WTC11 (cell line): ENCODE measurements at regions not wholly inside any gene's neighbourhood (a gene's known extent, or its start where the extent isn't known, plus 50 kb on each side); places are given as distances from the start of the nearest gene placed in this dataset.

ENCODE experiments used
- CREB1 ChIP-seq: sonication (generic); formaldehyde crosslinking; IDR thresholded peaks from 2 replicates; pipeline ENCODE4 v1.8.0; 2023; ENCODE audit warnings: mild to moderate bottlenecking, missing genetic modification reagents
- IRF2 ChIP-seq: sonication (generic); formaldehyde crosslinking; IDR thresholded peaks from 2 replicates; pipeline ENCODE4 v1.8.0; 2022; ENCODE audit warnings: low read depth, missing genetic modification reagents, borderline replicate concordance
- MXD4 ChIP-seq: fragments of 250-450 bp; sonication (Bioruptor Pico); IDR thresholded peaks from 2 replicates; pipeline ENCODE4 v1.8.0; 2021; ENCODE audit warnings: mild to moderate bottlenecking, moderate library complexity, borderline replicate concordance
- TF ChIP-seq, protein P1 (sequence below): fragments of 200-600 bp; IDR thresholded peaks from 2 replicates; pipeline ENCODE4 v1.8.0; 2022; ENCODE audit warnings: antibody characterized with exemption
- TF ChIP-seq, protein P2 (sequence below): fragments of 250-450 bp; sonication (Bioruptor Pico); IDR thresholded peaks from 2 replicates; pipeline ENCODE4 v1.9.0; 2021; ENCODE audit warnings: mild to moderate bottlenecking

DNA sequence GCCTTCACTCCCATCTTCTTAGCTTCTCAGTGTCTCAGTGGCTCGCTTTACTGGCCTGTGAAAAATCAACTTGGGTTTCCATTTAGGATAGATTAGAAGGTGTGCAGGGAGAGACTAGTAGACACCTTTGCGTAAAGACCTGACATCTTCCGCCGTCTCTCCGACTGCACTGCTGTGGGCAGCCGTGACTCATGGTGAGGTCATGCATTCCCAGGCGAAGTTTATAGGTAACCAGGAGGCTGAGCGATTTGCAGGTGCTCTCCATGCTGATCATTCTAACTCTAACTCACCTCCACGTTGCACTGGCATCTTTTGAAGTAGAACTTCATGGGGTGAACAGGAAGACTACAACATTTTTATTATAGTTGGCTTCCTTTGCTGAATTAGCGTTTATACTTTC, 68.0 kb upstream of the ZNF438 start:
- TF ChIP-seq IRF2 (CRISPR knock-in tag) (no peak), CREB1 (no peak), MXD4 (CRISPR knock-in tag) (no peak)
- TF ChIP-seq, protein P1, sequence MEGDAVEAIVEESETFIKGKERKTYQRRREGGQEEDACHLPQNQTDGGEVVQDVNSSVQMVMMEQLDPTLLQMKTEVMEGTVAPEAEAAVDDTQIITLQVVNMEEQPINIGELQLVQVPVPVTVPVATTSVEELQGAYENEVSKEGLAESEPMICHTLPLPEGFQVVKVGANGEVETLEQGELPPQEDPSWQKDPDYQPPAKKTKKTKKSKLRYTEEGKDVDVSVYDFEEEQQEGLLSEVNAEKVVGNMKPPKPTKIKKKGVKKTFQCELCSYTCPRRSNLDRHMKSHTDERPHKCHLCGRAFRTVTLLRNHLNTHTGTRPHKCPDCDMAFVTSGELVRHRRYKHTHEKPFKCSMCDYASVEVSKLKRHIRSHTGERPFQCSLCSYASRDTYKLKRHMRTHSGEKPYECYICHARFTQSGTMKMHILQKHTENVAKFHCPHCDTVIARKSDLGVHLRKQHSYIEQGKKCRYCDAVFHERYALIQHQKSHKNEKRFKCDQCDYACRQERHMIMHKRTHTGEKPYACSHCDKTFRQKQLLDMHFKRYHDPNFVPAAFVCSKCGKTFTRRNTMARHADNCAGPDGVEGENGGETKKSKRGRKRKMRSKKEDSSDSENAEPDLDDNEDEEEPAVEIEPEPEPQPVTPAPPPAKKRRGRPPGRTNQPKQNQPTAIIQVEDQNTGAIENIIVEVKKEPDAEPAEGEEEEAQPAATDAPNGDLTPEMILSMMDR, result no peak
- TF ChIP-seq, protein P2, sequence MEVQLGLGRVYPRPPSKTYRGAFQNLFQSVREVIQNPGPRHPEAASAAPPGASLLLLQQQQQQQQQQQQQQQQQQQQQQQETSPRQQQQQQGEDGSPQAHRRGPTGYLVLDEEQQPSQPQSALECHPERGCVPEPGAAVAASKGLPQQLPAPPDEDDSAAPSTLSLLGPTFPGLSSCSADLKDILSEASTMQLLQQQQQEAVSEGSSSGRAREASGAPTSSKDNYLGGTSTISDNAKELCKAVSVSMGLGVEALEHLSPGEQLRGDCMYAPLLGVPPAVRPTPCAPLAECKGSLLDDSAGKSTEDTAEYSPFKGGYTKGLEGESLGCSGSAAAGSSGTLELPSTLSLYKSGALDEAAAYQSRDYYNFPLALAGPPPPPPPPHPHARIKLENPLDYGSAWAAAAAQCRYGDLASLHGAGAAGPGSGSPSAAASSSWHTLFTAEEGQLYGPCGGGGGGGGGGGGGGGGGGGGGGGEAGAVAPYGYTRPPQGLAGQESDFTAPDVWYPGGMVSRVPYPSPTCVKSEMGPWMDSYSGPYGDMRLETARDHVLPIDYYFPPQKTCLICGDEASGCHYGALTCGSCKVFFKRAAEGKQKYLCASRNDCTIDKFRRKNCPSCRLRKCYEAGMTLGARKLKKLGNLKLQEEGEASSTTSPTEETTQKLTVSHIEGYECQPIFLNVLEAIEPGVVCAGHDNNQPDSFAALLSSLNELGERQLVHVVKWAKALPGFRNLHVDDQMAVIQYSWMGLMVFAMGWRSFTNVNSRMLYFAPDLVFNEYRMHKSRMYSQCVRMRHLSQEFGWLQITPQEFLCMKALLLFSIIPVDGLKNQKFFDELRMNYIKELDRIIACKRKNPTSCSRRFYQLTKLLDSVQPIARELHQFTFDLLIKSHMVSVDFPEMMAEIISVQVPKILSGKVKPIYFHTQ (CRISPR knock-in tag), result no peak
